A673 (cell line): ENCODE measurements at regions not wholly inside any gene's neighbourhood (a gene's known extent, or its start where the extent isn't known, plus 50 kb on each side); places are given as distances from the start of the nearest gene placed in this dataset.

Experiments
- BruUV-seq: library from RNA; stranded (reverse); fragments of 400-500 nt; replicated peaks from 2 replicates; lab custom pipeline; 2021; lab: Mats Ljungman, UMichigan
- CTCF ChIA-PET: fragments of 300-600 bp; sonication (Branson Sonifier 250); formaldehyde crosslinking; loops from one replicate; lab custom pipeline; 2022; ENCODE audit warnings: antibody characterized with exemption; lab: Charles Lee
- POLR2A ChIA-PET: fragments of 300-600 bp; sonication (Branson Sonifier 250); formaldehyde crosslinking; loops from one replicate; lab custom pipeline; 2022; ENCODE audit warnings: antibody characterized with exemption; ENCODE audit not compliant: low non-redundant PET; lab: Charles Lee
- DNase-seq: peaks from one replicate; pipeline ENCODE4 v3.0.0-alpha.2; 2015; ENCODE audit warnings: low spot score
- H3K27ac ChIP-seq: fragments of 200-600 bp; sonication (generic); 2 replicates; pipeline ENCODE4 v1.5.1; 2016; ENCODE audit warnings: mixed run types, low read depth, mild to moderate bottlenecking, mixed read lengths, antibody characterized with exemption, low read length; ENCODE audit not compliant: poor library complexity, severe bottlenecking
- H3K27me3 ChIP-seq: fragments of 200-600 bp; sonication (generic); replicated peaks from 2 replicates; pipeline ENCODE4 v1.6.1; 2017; ENCODE audit warnings: mixed run types, low read depth, mild to moderate bottlenecking, mixed read lengths, antibody characterized with exemption, low read length; ENCODE audit not compliant: insufficient read depth, poor library complexity
- H3K36me3 ChIP-seq: fragments of 200-600 bp; sonication (generic); 2 replicates; pipeline ENCODE4 v1.6.1; 2016; ENCODE audit warnings: mixed run types, mild to moderate bottlenecking, mixed read lengths, antibody characterized with exemption, low read length; ENCODE audit not compliant: insufficient read depth, poor library complexity, severe bottlenecking
- H3K4me1 ChIP-seq: fragments of 200-600 bp; sonication (generic); 2 replicates; pipeline ENCODE4 v1.6.1; 2017; ENCODE audit warnings: mixed run types, mild to moderate bottlenecking, mixed read lengths, antibody characterized with exemption, low read length; ENCODE audit not compliant: insufficient read depth, poor library complexity, severe bottlenecking
- H3K4me3 ChIP-seq: fragments of 200-600 bp; sonication (generic); 2 replicates; pipeline ENCODE4 v1.5.1; 2016; ENCODE audit warnings: low read depth, mixed run types, mild to moderate bottlenecking, mixed read lengths, low read length; ENCODE audit not compliant: poor library complexity, severe bottlenecking
- H3K9me3 ChIP-seq: fragments of 200-600 bp; sonication (generic); 2 replicates; pipeline ENCODE4 v1.6.1; 2016; ENCODE audit warnings: mixed run types, low read depth, mild to moderate bottlenecking, mixed read lengths, antibody characterized with exemption, low read length; ENCODE audit not compliant: poor library complexity, severe bottlenecking
- EZH2 ChIP-seq: fragments of 200-600 bp; sonication (generic); IDR thresholded peaks from 2 replicates; pipeline ENCODE4 v1.6.1; 2017; ENCODE audit warnings: borderline replicate concordance, low read depth, mild to moderate bottlenecking, mixed read lengths, antibody characterized with exemption, low read length; ENCODE audit not compliant: poor library complexity, severe bottlenecking
- intact Hi-C: fragments of 100-400 bp; cut with micrococcal nuclease; formaldehyde crosslinking; loops from one replicate; pipeline ENCODE4 v1.10.0; 2022; ENCODE audit not compliant: unreplicated experiment
- TF ChIP-seq, protein P1 (sequence below): fragments of 300-800, 200-600 bp; sonication (generic); conservative IDR thresholded peaks from 2 replicates; pipeline ENCODE4 v1.5.1; 2017; ENCODE audit warnings: low read depth, mild to moderate bottlenecking, antibody characterized with exemption, low read length, moderate library complexity, mixed read lengths

DNA sequence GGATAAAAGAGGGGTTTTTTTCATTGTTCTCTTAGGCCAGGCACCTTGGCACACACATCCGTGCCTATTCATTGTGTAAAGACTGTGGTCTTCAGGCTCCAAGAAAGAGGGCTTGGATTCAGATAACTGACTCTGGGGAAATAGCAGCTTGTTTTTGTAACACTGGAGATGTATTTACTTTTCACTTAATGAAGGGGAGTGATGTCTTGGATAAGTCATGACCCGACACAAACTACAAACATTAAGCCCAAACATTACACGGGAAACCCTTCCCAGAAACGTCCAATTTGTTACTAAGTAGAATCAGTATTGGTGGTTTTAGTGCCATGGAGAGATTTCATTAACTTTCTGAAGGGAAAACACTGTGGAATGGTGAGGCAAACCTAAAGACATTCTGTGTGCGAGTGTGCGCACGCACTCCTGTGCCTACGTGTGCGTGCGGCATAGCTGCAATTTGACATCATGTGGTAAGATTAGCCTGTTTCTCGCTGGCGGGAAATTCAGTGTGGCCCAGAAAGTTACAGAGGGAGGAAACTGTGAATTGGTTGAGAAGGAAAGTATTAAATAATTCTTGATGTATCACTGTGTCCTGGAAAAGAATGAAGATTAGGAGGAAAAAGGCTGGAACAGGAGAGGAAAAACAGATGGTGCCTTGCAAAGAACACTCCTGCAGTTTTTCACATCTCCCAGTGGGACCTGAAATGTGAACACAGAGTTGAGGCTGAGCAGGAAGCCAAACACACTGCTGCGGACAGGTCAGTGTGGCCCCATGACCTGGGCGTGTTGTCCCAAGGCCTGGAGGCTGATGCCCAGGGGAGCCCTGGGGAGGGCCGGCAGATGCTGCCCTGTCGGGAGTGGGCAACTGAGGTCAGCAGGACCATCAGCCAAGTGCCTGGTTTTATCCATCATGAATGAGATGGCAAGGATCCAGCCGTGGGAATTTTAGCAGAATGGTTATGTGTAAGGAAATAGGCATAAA is 108.5 kb downstream of the GAS1 start:
- no peaks in the 10 kb centered on the region for H3K4me1 ChIP-seq
- POLR2A ChIA-PET, result no interaction called here
- intact Hi-C loops, result no loop called here

DNA sequence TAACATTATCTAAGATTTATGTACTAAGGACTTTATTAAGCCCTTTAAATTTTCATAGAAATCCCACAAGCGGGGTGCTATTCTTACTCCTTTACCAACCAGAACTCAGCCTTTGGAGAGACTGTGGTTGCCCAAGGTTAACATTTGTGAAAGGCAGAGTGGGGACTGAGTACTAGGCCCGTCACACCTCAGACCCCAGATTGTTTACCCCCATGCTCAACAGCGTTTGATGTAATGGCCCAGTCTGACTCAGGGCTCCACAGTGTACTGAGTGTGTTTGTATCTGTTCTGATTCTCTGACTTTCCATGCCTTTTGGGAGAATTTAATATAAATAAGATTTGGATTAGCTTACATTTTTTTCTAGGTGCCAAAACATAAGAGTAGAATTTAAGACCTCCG is 110.0 kb downstream of the GAS1 start:
- H3K36me3 ChIP-seq, result no peaks in the 10 kb centered on the region
- no peak overlapping the region for H3K4me3 ChIP-seq
- no TSS peak for BruUV-seq
- CTCF ChIA-PET, result no interaction called here
- H3K27me3 ChIP-seq, result no peaks in the 10 kb centered on the region
- H3K9me3 ChIP-seq, result no peaks in the 10 kb centered on the region
- H3K4me1 ChIP-seq, result no peaks in the 10 kb centered on the region
- DNase-seq, result no peak
- intact Hi-C loops, result no loop called here
- no peak for TF ChIP-seq EZH2
- TF ChIP-seq, protein P1, sequence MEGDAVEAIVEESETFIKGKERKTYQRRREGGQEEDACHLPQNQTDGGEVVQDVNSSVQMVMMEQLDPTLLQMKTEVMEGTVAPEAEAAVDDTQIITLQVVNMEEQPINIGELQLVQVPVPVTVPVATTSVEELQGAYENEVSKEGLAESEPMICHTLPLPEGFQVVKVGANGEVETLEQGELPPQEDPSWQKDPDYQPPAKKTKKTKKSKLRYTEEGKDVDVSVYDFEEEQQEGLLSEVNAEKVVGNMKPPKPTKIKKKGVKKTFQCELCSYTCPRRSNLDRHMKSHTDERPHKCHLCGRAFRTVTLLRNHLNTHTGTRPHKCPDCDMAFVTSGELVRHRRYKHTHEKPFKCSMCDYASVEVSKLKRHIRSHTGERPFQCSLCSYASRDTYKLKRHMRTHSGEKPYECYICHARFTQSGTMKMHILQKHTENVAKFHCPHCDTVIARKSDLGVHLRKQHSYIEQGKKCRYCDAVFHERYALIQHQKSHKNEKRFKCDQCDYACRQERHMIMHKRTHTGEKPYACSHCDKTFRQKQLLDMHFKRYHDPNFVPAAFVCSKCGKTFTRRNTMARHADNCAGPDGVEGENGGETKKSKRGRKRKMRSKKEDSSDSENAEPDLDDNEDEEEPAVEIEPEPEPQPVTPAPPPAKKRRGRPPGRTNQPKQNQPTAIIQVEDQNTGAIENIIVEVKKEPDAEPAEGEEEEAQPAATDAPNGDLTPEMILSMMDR, result no peak
- POLR2A ChIA-PET, result no interaction called here
- H3K27ac ChIP-seq, result no peak overlapping the region

More for the DNA sequence above, 108.5 kb downstream of the GAS1 start:
- DNase-seq, result no peak
- Histone ChIP-seq H3K4me3 (no peak overlapping the region), H3K36me3 (no peaks in the 10 kb centered on the region), H3K27me3 (no peaks in the 10 kb centered on the region), H3K27ac (no peak overlapping the region), H3K9me3 (no peaks in the 10 kb centered on the region)
- TF ChIP-seq, protein P1, result no peak
- TF ChIP-seq EZH2, result no peak
- BruUV-seq, result no TSS peak
- CTCF ChIA-PET, result no interaction called here

DNA sequence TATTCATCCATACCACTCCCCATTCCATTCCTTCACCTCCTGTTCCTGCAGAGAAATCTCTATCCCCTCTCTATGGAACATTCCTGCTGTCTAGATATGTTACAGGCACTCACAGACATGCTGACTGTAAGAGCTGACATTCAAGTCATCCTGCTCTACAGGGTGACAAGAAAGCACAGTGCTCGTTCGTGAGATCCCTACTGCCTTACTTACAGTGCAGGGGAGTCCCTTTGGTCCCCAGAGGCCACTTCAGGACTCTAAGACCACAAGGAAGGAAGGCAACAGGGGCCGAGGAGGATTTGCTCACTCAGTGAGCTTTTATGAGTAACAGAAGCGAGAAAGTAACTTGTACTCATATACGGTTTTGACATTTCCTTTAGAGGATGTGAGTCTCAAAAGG is 110.5 kb downstream of the GAS1 start:
- ChIA-PET CTCF (no interaction called here), POLR2A (no interaction called here)
- intact Hi-C loops, result no loop called here

More for the DNA sequence above, 110.5 kb downstream of the GAS1 start:
- no peaks in the 10 kb centered on the region for H3K4me1 ChIP-seq
- no peak for TF ChIP-seq EZH2
- TF ChIP-seq, protein P1, result no peak
- H3K4me3 ChIP-seq, result no peak overlapping the region
- no peak overlapping the region for H3K27ac ChIP-seq
- H3K36me3 ChIP-seq, result no peaks in the 10 kb centered on the region
- H3K9me3 ChIP-seq, result no peaks in the 10 kb centered on the region
- no TSS peak for BruUV-seq
- no peak for DNase-seq
- no peaks in the 10 kb centered on the region for H3K27me3 ChIP-seq
